ENCODE measurements at regions not wholly inside any gene's neighbourhood (a gene's known extent, or its start where the extent isn't known, plus 50 kb on each side); places are given as distances from the start of the nearest gene placed in this dataset.

DNA sequence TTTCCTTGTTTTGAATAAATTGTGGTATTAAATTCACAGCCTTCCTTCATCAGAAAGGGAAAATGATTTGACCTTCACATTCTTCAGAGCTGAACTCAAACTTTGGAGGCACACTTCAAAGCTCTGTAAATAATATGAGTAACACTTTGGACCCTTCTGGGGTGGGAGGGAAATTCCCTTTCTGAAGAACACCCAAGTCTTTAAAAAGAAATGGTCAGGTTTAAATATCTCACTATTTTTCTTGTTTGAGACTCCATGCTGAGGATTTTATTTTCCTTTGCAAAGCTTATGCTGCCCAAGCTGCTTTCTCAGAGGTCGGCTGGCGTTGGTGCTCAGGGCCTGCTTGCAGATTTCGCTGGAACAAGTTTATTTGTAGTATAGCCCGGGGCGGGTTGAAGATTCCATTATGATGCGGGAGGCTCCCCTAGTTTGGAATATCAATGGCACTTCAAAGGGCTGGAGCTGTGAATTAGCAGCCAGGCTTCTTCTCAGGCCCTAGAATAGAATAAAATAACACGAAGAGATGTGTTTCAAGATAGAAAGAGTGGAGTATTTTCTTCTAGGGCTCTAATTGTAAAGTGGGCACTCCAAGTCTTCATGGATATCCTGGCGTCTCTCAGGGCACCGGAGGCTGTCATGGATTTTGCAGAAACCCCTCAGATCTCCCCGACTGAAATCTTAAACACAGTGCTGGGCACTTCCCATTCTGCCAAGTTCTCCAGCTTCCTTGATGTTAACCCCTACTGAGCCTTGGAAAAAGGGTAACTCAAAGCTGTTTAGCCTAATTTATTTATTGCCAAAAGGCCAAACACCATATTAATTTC is 315.6 kb downstream of the GPAT3 start:
- no peaks in the 10 kb centered on the region for H3K4me1 ChIP-seq (ENCODE audit: control insufficient read depth in 2 of 3, insufficient read depth in 2 of 3, low read depth in 1 of 3, low read length in 3 of 3)
- H3K27ac ChIP-seq (ENCODE audit: low read depth in 2 of 2, low read length in 2 of 2): no peak overlapping the region
- H3K9ac ChIP-seq (ENCODE audit: low read length in 3 of 3): no peak overlapping the region
- H3K36me3 ChIP-seq (ENCODE audit: control insufficient read depth in 2 of 3, insufficient read depth in 3 of 3, low read length in 3 of 3): no peaks in the 10 kb centered on the region
- no peaks in the 10 kb centered on the region for H3K27me3 ChIP-seq (ENCODE audit: control insufficient read depth, insufficient read depth, low read length)
- H3K9me3 ChIP-seq (ENCODE audit: control insufficient read depth in 2 of 3, insufficient read depth in 1 of 3, low read length in 3 of 3): no peaks in the 10 kb centered on the region
- TF ChIP-seq, protein P1, sequence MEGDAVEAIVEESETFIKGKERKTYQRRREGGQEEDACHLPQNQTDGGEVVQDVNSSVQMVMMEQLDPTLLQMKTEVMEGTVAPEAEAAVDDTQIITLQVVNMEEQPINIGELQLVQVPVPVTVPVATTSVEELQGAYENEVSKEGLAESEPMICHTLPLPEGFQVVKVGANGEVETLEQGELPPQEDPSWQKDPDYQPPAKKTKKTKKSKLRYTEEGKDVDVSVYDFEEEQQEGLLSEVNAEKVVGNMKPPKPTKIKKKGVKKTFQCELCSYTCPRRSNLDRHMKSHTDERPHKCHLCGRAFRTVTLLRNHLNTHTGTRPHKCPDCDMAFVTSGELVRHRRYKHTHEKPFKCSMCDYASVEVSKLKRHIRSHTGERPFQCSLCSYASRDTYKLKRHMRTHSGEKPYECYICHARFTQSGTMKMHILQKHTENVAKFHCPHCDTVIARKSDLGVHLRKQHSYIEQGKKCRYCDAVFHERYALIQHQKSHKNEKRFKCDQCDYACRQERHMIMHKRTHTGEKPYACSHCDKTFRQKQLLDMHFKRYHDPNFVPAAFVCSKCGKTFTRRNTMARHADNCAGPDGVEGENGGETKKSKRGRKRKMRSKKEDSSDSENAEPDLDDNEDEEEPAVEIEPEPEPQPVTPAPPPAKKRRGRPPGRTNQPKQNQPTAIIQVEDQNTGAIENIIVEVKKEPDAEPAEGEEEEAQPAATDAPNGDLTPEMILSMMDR (IDR thresholded peaks at IDR 0.05; ENCODE audit: borderline replicate concordance, extremely low read depth, insufficient read depth): no peak
- intact Hi-C loops (cut with DNase I): no loop called here
- no peak for FAIRE-seq
- peak in 1 of 5 donors; percentile 27 for DNase-seq
- no peak overlapping the region for H3K4me3 ChIP-seq (ENCODE audit: low read length in 3 of 3)

GRCh38 chr4:83850435-83850834 is 314.5 kb downstream of the GPAT3 start:
- Histone ChIP-seq H3K27ac (ENCODE audit: low read depth in 2 of 2, low read length in 2 of 2) (no peak overlapping the region), H3K9ac (ENCODE audit: low read length in 3 of 3) (no peak overlapping the region), H3K27me3 (ENCODE audit: control insufficient read depth, insufficient read depth, low read length) (no peaks in the 10 kb centered on the region), H3K9me3 (ENCODE audit: control insufficient read depth in 2 of 3, insufficient read depth in 1 of 3, low read length in 3 of 3) (no peaks in the 10 kb centered on the region), H3K4me1 (ENCODE audit: control insufficient read depth in 2 of 3, insufficient read depth in 2 of 3, low read depth in 1 of 3, low read length in 3 of 3) (no peaks in the 10 kb centered on the region), H3K4me3 (ENCODE audit: low read length in 3 of 3) (no peak overlapping the region), H3K36me3 (ENCODE audit: control insufficient read depth in 2 of 3, insufficient read depth in 3 of 3, low read length in 3 of 3) (no peaks in the 10 kb centered on the region)
- TF ChIP-seq, protein P1 (IDR thresholded peaks at IDR 0.05; ENCODE audit: borderline replicate concordance, extremely low read depth, insufficient read depth): no peak
- intact Hi-C loops (cut with DNase I): no loop called here
- DNase-seq: no peak
- no peak for FAIRE-seq

GRCh38 chr4:83846193-83846830 is 310.4 kb downstream of the GPAT3 start:
- Histone ChIP-seq H3K36me3 (ENCODE audit: control insufficient read depth in 2 of 3, insufficient read depth in 3 of 3, low read length in 3 of 3) (no peaks in the 10 kb centered on the region), H3K9ac (ENCODE audit: low read length in 3 of 3) (no peak overlapping the region), H3K4me3 (ENCODE audit: low read length in 3 of 3) (no peak overlapping the region), H3K9me3 (ENCODE audit: control insufficient read depth in 2 of 3, insufficient read depth in 1 of 3, low read length in 3 of 3) (no peaks in the 10 kb centered on the region), H3K27ac (ENCODE audit: low read depth in 2 of 2, low read length in 2 of 2) (no peak overlapping the region), H3K27me3 (ENCODE audit: control insufficient read depth, insufficient read depth, low read length) (no peaks in the 10 kb centered on the region), H3K4me1 (ENCODE audit: control insufficient read depth in 2 of 3, insufficient read depth in 2 of 3, low read depth in 1 of 3, low read length in 3 of 3) (no peaks in the 10 kb centered on the region)
- intact Hi-C loops (cut with DNase I): no loop called here
- TF ChIP-seq, protein P1 (IDR thresholded peaks at IDR 0.05; ENCODE audit: borderline replicate concordance, extremely low read depth, insufficient read depth): no peak
- FAIRE-seq (no peak), DNase-seq (no peak)
